HG03442 (cell line): ENCODE measurements at regions not wholly inside any gene's neighbourhood (a gene's known extent, or its start where the extent isn't known, plus 50 kb on each side); places are given as distances from the start of the nearest gene placed in this dataset.
"Not testable (repeated sequence)": the region's sequence is repeated elsewhere in the genome, so short reads cannot be mapped to it uniquely, and the experiment has no call there.

Source experiments
- ATAC-seq: cut with Tn5 transposase; IDR thresholded peaks from one replicate; pipeline ENCODE4 v1.9.1; 2021; ENCODE audit warnings: mild to moderate bottlenecking, moderate library complexity; ENCODE audit not compliant: unreplicated experiment

GRCh38 chr5:63228154-63228553, 649.5 kb downstream of the LRRC70 start:
- ATAC-seq, result no peak

DNA sequence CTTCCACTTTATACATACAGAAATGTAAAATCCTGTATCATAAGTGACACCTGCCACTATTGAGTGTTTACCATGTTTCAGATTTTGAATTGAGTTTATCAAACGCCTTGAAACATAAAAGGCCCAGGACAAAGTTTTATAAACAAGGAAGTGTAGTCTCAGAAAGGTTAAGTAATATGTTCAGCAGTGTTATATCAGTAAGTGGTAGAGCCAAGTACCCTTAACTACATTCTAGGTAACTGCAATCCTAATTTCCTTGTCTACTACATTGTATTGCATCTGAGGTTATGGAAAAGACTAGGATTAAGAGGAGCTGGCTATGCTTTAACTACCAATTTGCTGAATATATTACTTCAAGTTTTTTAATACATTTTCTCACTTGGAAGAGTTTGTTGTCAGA, 641.6 kb downstream of the LRRC70 start:
- no peak for ATAC-seq

DNA sequence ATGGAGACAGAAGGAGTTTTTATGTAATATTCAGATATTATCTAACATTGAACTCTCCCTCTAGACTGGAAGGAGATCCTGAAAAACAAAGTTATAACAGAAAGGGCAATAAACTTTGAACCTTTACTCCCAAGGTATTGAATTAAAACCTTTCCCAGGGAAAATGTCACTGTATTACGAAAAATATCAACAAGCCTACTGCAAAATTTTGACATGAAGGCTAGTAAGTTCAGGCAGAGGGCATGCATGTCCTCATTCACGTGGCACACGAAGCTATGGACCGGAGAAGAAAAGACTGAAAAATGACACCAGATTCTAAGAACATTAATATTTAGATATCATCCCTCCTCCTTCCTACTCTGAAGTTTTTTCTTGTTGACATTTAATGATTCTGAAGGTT, 638.8 kb downstream of the LRRC70 start:
- ATAC-seq, result no peak

DNA sequence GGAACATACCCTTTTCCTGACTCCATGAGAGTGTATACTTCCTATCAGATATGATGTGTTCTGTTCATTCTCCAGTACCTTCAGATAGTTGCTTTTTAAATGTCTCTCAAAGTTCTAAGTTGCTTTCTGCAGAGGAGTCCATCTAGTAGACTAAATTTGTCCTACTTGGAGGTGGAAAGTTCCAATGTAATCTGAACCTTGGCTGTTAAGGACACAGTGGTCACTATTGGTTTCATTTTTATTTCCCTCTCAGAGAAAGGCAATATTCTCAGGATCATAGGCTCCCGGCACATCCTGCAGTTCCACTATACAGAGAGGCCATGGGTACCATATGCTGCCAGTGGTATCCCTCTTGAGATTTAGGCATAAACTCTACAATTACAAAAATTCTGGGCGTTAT, 634.6 kb downstream of the LRRC70 start:
- ATAC-seq, result no peak

- ATAC-seq, result no peak
Observed at GRCh38 chr5:63211448-63212132, 633.0 kb downstream of the LRRC70 start.

GRCh38 chr5:63205976-63206375, 627.4 kb downstream of the LRRC70 start:
- no peak for ATAC-seq

DNA sequence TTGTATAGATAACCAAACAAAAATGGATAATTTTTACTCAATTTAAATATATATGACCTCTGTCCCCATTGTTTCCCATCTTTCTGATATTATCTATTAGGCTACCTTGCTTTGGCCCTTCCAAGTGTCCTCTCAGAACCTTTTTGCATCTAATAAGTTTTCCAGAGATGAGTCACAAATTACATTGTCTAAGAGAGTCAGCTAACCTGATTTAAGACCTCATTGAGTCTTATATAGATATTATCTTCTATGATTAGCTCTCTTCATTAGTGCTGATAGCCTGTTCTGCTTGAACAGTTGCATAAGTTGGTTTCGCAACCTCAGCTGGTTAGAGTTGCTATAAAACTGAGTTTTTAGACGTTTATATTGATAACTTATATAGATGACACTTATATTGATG, 623.1 kb downstream of the LRRC70 start:
- ATAC-seq, result no peak

DNA sequence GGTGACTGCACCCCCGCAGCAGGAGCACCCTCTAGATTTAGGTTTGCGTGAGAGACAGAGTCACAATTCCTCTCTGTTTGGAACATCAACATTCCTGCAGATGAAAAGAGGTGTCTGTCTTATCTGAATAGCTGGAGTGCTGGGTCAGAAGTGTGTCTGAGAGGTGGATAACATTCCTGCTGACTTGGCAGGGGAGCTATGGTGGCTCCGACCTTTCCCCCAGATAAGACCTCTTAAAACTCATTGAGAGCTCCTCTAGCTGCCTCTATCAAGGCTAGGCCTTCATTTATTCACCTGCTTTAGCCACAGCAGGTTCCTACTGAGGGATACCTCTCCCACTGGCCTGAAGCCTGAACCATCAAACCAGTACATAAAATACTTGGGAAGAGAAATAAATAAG, 615.5 kb downstream of the LRRC70 start:
- no peak for ATAC-seq

GRCh38 chr5:63180190-63180589, 601.6 kb downstream of the LRRC70 start:
- ATAC-seq, result not testable (repeated sequence)

GRCh38 chr5:63175850-63176249, 597.2 kb downstream of the LRRC70 start:
- no peak for ATAC-seq

- ATAC-seq, result no peak
Observed at GRCh38 chr5:63170486-63170885, 591.9 kb downstream of the LRRC70 start.

GRCh38 chr5:63164838-63165535, 586.4 kb downstream of the LRRC70 start:
- ATAC-seq, result no peak

DNA sequence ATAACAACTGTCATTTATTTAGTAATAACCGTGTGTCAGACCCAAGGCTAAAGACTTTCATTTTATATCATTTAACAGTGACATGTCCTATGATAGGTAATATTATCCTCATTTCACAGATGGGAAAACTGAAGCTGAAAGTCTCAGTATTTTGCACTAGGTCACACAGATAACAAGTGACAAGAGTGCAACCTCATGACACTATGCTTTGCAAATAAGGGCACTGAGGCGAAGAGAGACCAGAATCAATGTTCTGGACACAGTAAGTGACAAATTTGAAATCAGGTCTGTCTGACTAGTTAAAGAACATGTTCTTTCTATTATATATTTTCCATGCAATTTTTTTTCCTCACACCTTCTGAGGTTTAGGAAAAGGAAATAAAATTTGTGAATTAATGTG, 585.7 kb downstream of the LRRC70 start:
- no peak for ATAC-seq

DNA sequence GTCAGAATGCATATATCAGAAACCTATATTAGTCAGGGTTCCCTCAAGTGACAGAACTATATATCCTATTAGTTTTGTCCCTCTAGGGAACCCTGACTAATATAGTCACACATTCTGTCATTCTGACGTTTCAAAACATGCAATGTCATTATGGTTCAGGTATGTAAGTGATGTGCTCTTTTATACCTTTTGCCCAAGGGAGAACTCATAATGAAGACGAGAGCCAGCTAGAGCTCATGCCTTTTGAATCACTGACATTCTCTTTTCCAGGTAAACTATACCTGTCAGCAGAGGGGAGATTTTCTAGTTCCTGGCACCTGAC, 576.7 kb downstream of the LRRC70 start:
- ATAC-seq, result no peak

- ATAC-seq, result no peak
Observed at GRCh38 chr5:63154476-63155309, 576.1 kb downstream of the LRRC70 start.

- no peak for ATAC-seq
Observed at GRCh38 chr5:63152871-63153270, 574.3 kb downstream of the LRRC70 start.

- ATAC-seq, result no peak
Observed at GRCh38 chr5:63145167-63145566, 566.5 kb downstream of the LRRC70 start.

GRCh38 chr5:63141591-63141990, 563.0 kb downstream of the LRRC70 start:
- no peak for ATAC-seq

GRCh38 chr5:63135291-63135690, 556.7 kb downstream of the LRRC70 start:
- no peak for ATAC-seq

DNA sequence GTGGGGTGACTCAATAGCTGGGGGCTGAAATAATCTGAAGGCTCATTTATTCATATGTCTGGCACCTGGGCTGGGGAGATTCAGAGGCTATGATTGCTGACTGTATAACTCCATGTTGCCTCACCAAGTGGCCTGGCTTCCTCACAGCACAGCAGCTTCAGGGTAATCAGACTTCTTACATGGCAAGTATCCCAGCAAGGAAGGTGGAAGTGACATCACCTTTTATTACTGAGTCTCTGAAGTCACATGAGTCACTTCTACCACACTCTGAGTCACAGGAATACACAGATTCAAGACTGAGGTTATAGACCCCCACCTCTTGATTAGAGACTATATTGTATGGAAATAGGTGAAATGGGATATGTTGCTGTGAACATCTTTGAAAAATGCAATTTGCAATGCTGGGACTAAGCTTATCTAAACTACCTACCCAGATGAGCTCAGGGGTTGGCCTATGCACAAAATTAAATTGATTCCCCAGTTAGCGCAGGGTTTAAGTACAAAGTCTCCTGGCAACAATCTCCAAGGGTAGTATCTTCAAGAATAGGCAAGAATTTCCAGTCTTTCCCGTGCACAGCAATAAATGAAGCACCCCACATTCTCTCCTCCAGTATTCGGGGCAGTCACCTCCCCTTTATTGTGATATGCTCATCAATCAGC, 553.1 kb downstream of the LRRC70 start:
- no peak for ATAC-seq

GRCh38 chr5:63128761-63129160, 550.1 kb downstream of the LRRC70 start:
- ATAC-seq, result no peak
